ENCODE measurements at regions not wholly inside any gene's neighbourhood (a gene's known extent, or its start where the extent isn't known, plus 50 kb on each side); places are given as distances from the start of the nearest gene placed in this dataset.

DNA sequence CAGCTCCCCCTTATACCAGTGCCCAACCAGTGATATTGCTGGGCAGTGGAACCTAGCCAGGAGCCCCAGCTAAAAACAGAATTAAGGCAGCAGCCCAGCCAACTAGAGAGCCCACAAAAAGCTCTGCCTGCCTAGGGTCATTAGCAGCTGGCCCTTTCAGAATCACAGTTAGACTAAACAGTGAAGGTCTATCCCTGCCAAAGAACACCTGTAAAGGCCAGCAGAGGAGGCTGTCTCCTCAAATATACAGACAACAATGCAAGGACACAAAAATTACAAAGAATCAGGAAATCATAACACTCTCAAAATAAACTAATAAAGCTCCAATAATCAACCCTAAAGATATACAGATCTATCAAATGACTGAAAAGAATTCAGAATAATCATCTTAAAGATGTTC lies 77.8 kb upstream of the HTR1E start:
- TF ChIP-seq CTCF (conservative IDR thresholded peaks at IDR 0.05 in 1 of 2, IDR thresholded peaks at IDR 0.05 in 1 of 2; ENCODE audit: low read depth in 1 of 2, low read length in 2 of 2) (no peak), EZH2 (IDR thresholded peaks at IDR 0.05; ENCODE audit: low read length, missing control alignments) (no peak)

All from fibroblast of lung (primary cell).